Tibial nerve (tissue), 4 donors: ENCODE measurements at regions not wholly inside any gene's neighbourhood (a gene's known extent, or its start where the extent isn't known, plus 50 kb on each side); places are given as distances from the start of the nearest gene placed in this dataset.

Source experiments
- EP300 ChIP-seq, 2 donors: sonication (generic); formaldehyde crosslinking; IDR thresholded peaks; one replicate each; pipeline ENCODE4 v1.6.1; 2017; ENCODE audit warnings: antibody characterized with exemption in 2 of 2, mild to moderate bottlenecking in 1 of 2
- POLR2A ChIP-seq, 2 donors: fragments of 450-650 bp; IDR thresholded peaks; one replicate each; pipeline ENCODE4 v1.6.1; 2017; ENCODE audit warnings: antibody characterized with exemption in 2 of 2, mild to moderate bottlenecking in 2 of 2, moderate library complexity in 2 of 2
- TF ChIP-seq, protein P1 (sequence below), 5 experiments: fragments of 200-600 bp in 3 of 5; fragments of 450-650 bp in 2 of 5; sonication (generic) in 3 of 5; IDR thresholded peaks; one replicate each; pipeline ENCODE4 v1.5.1; 2016 to 2019; ENCODE audit warnings: antibody characterized with exemption in 5 of 5, mild to moderate bottlenecking in 3 of 5, moderate library complexity in 2 of 5

DNA sequence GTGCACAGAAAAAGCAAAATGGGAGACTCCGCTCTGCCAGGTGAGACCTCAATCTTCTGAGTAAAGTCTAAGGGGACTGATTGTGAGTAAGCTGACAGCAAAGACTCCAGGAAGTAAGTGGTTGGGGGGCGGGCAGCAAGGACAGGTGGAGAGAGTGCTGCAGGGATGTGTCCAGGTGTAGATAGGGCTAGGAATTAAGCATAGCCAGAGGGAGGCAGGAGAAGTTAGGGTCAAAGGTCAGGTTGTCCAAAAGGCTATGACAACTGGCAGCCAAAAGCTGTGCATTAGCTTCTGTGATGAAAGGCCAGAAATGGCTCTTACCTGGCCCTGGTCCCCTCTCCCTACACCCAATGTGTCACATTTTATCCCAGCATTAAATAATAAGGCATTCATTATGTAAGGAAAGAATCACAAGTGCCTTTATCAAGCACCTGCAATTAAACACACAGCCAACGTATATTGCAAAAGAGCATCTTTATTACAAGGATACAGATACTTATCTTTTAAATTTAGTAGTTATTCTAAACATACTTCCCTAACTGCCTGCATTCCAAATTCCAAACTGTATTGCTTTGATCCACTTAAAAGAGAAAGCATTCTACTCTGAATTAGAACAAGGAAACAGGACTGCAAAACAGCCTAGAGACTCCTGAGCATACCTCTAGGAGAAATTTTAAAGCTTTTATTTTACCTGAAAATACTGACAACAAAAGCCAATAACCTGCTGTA lies 247.9 kb downstream of the IRS1 start:
- TF ChIP-seq, protein P1, sequence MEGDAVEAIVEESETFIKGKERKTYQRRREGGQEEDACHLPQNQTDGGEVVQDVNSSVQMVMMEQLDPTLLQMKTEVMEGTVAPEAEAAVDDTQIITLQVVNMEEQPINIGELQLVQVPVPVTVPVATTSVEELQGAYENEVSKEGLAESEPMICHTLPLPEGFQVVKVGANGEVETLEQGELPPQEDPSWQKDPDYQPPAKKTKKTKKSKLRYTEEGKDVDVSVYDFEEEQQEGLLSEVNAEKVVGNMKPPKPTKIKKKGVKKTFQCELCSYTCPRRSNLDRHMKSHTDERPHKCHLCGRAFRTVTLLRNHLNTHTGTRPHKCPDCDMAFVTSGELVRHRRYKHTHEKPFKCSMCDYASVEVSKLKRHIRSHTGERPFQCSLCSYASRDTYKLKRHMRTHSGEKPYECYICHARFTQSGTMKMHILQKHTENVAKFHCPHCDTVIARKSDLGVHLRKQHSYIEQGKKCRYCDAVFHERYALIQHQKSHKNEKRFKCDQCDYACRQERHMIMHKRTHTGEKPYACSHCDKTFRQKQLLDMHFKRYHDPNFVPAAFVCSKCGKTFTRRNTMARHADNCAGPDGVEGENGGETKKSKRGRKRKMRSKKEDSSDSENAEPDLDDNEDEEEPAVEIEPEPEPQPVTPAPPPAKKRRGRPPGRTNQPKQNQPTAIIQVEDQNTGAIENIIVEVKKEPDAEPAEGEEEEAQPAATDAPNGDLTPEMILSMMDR (IDR thresholded peaks at IDR 0.05) = no peak
- TF ChIP-seq POLR2A (IDR thresholded peaks at IDR 0.05) = no peak
- no peak for TF ChIP-seq EP300 (IDR thresholded peaks at IDR 0.05)
